Fibroblast of skin of left quadriceps (primary cell): ENCODE measurements at regions not wholly inside any gene's neighbourhood (a gene's known extent, or its start where the extent isn't known, plus 50 kb on each side); places are given as distances from the start of the nearest gene placed in this dataset.

ENCODE experiments used
- DNase-seq, 2 experiments: peaks; one replicate each; pipeline ENCODE4 v3.0.0-alpha.2; 2013; ENCODE audit warnings: low read depth in 2 of 2

DNA sequence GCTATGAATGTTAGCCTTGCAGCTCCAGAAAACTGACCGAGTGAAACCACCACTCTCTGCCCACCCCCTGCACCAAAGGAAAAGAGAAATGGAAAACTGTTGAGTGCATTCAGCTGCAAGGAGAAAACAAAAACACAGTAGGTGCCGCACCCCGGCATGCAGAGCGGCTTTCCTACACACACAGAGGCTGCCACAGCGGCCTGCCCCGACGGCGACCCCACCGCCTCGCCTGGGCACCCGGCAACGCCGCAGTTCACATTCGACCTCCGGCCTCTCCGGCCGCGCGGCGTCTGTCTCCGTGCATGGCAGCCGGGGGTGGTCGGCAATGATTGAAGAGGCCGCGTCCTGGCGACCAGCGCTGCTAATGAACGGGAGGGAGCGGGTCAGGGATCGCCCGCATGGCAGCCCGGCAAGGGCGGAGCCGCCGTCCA, 417.1 kb upstream of the SALL3 start:
- DNase-seq, result no peak

- no peak for DNase-seq
Observed at GRCh38 chr18:78563110-78563509, 416.5 kb upstream of the SALL3 start.

DNA sequence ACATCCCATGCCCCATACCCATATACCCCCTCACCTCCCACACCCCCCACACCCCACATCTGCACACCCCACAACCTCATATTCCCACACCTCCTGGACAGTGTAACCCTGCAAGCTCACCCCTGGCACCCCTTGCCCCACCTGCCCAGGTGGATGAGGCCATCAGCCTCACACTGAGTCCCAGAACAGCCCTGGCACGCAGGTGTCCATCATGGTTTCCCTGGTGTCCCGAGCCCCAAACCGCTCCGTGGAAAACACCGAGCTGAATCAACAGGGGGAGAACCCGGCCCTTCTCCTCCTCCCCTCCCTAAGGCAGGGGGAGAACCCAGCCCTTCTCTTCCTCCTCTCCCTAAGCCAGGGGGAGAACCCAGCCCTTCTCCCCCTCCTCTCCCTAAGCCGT, 415.6 kb upstream of the SALL3 start:
- no peak for DNase-seq

DNA sequence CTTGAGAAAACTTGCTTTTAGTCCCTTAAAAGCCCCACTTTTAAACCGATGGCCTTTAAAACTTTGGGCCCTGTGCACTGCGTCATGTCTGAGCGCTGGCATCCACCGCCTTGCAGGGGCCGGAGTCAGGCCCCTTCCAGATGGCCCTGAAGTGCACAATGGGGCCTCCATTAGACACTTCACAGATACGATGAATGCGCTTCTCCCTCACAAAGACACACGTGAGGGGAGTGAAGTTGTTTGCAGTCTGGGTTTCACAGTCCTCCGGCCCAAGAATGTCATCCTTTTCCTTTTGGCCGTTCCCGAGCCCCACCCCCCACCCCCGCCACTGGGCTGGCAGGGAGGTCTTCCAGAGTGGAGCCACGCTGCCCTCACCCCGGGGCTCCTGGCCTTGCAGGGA, 415.1 kb upstream of the SALL3 start:
- DNase-seq, result no peak

- no peak for DNase-seq
Observed at GRCh38 chr18:78565240-78565639, 414.4 kb upstream of the SALL3 start.

DNA sequence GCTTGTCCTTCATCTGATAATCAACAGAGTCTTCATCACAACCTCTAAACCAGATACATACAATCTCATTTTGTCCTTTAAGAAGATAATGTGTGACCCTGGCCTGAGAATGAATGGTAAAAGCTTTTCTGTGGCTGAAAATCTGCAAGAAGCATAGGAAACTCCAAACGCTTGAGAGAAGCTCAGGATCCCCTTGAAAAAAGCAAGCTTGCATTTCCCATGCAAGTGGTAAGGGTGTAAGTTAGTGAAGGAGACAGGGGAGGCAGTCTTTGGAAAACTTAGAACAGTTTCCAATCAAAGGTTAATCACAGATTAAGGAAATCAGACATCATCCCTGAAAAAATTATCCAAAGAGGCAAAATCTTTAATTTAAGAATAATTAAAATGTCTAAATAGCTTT, 413.6 kb upstream of the SALL3 start:
- no peak for DNase-seq

- DNase-seq, result no peak
Observed at GRCh38 chr18:78566720-78567119, 412.9 kb upstream of the SALL3 start.

GRCh38 chr18:78571063-78571785, 408.4 kb upstream of the SALL3 start:
- DNase-seq, result no peak

DNA sequence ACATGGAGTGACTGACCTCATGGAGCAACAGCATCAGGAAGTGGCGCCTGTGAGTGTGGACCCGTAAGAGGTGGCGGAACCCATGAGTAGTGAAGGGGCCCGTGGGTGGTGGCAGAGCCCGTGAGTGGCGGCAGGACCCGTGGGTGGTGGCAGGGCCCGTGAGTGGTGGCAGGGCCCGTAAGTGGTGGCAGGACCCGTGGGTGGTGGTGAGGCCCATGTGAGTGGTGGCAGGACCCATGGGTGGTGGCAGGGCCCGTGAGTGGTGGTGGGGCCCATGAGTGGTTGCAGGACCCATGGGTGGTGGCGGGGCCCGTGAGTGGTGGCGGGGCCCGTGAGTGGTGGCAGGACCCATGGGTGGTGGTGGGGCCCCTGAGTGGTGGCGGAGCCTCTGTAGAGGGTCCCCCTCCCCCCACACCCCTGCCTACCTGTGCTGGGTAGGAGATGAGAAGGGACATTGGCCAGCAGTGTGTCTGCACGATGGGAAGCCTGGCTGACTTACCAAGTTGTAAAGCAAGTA, 407.7 kb upstream of the SALL3 start:
- no peak for DNase-seq

- DNase-seq, result no peak
Observed at GRCh38 chr18:78573773-78574172, 405.8 kb upstream of the SALL3 start.

DNA sequence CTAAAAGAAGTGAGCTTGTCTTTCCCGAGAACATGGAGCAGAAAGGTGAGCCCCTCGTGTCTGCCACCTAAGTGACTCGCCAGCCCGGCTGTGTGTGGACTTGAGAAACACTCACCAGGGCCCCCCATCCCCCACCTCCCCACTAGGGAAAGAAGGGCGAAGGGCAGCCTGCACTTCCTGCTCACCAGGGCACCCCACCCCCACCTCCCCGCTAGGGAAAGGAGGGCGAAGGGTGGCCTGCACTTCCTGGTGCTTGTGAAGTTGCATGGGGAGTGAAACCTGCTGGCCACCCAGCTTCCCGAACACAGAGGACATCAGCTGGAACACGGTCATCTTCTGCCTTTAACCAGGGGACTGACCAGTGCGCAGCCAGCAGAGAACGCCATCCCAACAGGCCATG, 402.7 kb upstream of the SALL3 start:
- no peak for DNase-seq

GRCh38 chr18:78579449-78579848, 400.2 kb upstream of the SALL3 start:
- no peak for DNase-seq

GRCh38 chr18:78579854-78580577, 399.6 kb upstream of the SALL3 start:
- no peak for DNase-seq

GRCh38 chr18:78580835-78581339, 398.7 kb upstream of the SALL3 start:
- no peak for DNase-seq

GRCh38 chr18:78582181-78582709, 397.4 kb upstream of the SALL3 start:
- no peak for DNase-seq

DNA sequence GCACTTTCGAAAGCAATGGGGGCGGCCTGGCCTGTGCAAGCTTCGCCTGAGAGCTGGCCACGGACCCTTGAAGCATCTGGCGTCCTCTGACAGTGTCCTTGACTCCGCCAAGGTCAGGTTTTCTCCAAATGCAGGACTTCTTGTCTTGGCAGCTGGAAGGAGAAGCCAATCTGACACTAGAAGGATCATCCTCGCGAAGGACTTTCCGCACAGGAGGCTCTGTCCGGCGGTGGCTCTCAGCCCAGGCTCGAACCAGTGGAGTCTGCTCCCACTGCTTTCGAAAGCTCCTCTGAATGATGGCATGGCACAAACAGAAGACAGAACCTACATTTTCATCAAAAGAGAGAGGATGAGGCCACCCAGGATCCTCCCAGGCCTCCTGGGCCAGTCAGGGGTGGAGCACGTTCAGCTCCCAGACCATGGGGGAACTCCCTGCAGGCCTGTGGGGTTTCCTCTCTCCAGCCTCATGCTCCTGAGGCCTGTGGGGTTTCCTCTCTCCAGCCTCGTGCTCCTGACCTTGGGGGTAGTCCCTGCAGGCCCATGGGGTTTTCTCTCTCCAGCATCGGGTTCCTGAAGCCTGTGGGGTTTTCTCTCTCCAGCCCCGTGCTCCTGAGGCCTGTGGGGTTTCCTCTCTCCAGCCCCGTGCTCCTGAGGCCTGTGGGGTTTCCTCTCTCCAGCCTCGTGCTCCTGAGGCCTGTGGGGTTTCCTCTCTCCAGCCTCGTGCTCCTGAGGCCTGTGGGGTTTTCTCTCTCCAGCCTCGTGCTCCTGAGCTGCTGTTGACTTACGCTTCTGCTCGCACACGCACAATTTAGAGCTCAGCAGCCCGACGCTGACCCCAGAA, 396.5 kb upstream of the SALL3 start:
- DNase-seq, result no peak

- DNase-seq, result no peak
Observed at GRCh38 chr18:78583739-78584458, 395.7 kb upstream of the SALL3 start.

- no peak for DNase-seq
Observed at GRCh38 chr18:78584459-78585022, 395.1 kb upstream of the SALL3 start.

DNA sequence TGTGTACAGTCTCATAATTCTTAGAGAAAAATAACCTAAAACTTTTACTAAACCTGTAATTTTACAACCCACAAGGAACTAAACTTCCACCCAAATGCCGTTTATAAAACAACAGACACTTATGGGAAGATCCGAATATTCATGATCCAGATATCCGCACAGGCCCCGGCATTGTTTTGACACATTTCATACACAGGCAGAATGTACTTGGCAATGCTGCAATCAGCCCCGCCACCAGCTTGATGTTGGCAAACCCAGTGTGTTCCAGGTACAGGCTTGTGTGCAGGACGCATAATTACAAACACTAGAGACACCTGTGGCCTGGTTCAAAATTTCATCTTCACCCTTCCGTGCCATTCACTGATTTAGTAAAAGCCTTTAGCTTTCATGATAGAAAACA, 393.0 kb upstream of the SALL3 start:
- DNase-seq, result no peak

DNA sequence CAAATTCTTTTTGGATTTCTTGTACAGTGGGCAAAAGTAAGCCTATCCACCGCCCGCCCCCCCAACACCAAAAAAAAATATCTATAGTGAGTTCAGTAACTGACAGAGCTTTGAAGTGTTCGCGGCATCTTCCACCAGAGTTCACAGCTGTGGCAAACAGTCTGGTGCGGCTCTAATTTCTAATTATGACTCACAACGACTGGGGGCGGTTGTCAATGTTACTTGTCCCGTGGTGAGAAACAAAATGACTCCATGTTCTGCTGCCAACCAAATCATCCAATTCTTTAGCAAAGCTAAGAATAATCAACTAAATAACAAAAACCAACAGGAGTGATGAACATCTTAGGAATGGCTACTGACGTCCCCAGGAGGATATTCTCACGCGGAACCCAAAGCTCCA, 392.5 kb upstream of the SALL3 start:
- no peak for DNase-seq
